ENCODE measurements at regions not wholly inside any gene's neighbourhood (a gene's known extent, or its start where the extent isn't known, plus 50 kb on each side); places are given as distances from the start of the nearest gene placed in this dataset.

- H3K27ac ChIP-seq (ENCODE audit: extremely low read depth, low read depth, low read length) = no peak overlapping the region
- H3K36me3 ChIP-seq (ENCODE audit: control insufficient read depth in 2 of 2, insufficient read depth in 1 of 2, low read length in 2 of 2) = no peaks in the 10 kb centered on the region
- H3K4me1 ChIP-seq (ENCODE audit: control insufficient read depth, insufficient read depth, low read length) = no peaks in the 10 kb centered on the region
- POLR2A ChIA-PET = no interaction called here
- TF ChIP-seq ZNF670 (tag by site-specific recombination; IDR thresholded peaks at IDR 0.05; ENCODE audit: low read depth) (no peak), ZBTB8A (tag by site-specific recombination; IDR thresholded peaks at IDR 0.05) (no peak), ZNF148 (tag by site-specific recombination; IDR thresholded peaks at IDR 0.05; ENCODE audit: borderline replicate concordance) (no peak), ZNF571 (tag by site-specific recombination; IDR thresholded peaks at IDR 0.05) (no peak), ZNF501 (tag by site-specific recombination; IDR thresholded peaks at IDR 0.05) (no peak), GLI2 (tag by site-specific recombination; IDR thresholded peaks at IDR 0.05; ENCODE audit: borderline replicate concordance, low read depth) (no peak), ZNF692 (tag by site-specific recombination; IDR thresholded peaks at IDR 0.05) (no peak), OSR2 (tag by site-specific recombination; IDR thresholded peaks at IDR 0.05) (no peak), ZNF157 (tag by site-specific recombination; IDR thresholded peaks at IDR 0.05) (no peak)
- H3K9me3 ChIP-seq (ENCODE audit: control insufficient read depth, insufficient read depth, low read depth, low read length) = no peaks in the 10 kb centered on the region
- H3K4me3 ChIP-seq (ENCODE audit: low read depth, low read length) = no peak overlapping the region
- CTCF ChIA-PET = no interaction called here
Measured at GRCh38 chr4:157837071-157837703, 335.6 kb downstream of the GASK1B start.

- Histone ChIP-seq H3K9me3 (ENCODE audit: control insufficient read depth, insufficient read depth, low read depth, low read length) (no peaks in the 10 kb centered on the region), H3K4me1 (ENCODE audit: control insufficient read depth, insufficient read depth, low read length) (no peaks in the 10 kb centered on the region), H3K36me3 (ENCODE audit: control insufficient read depth in 2 of 2, insufficient read depth in 1 of 2, low read length in 2 of 2) (no peaks in the 10 kb centered on the region), H3K4me3 (ENCODE audit: low read depth, low read length) (no peak overlapping the region), H3K27ac (ENCODE audit: extremely low read depth, low read depth, low read length) (no peak overlapping the region)
- TF ChIP-seq ZNF274 (IDR thresholded peaks at IDR 0.05; ENCODE audit: low read length) (no peak), ZNF274 (tag by site-specific recombination; IDR thresholded peaks at IDR 0.05; ENCODE audit: borderline replicate concordance) (no peak), ZBTB20 (tag by site-specific recombination; IDR thresholded peaks at IDR 0.05) (no peak), BCL11A (tag by site-specific recombination; IDR thresholded peaks at IDR 0.05; ENCODE audit: low read depth) (no peak), ZNF549 (tag by site-specific recombination; IDR thresholded peaks at IDR 0.05) (no peak), ZNF76 (tag by site-specific recombination; IDR thresholded peaks at IDR 0.05; ENCODE audit: borderline replicate concordance, low read depth) (no peak), ZBTB1 (tag by site-specific recombination; IDR thresholded peaks at IDR 0.05) (no peak), GLI4 (tag by site-specific recombination; IDR thresholded peaks at IDR 0.05) (no peak), ZNF366 (tag by site-specific recombination; conservative IDR thresholded peaks at IDR 0.05) (no peak), ZNF394 (tag by site-specific recombination; IDR thresholded peaks at IDR 0.05; ENCODE audit: borderline replicate concordance) (no peak), PBX3 (CRISPR knock-in tag; IDR thresholded peaks at IDR 0.05) (no peak), ZFP3 (tag by site-specific recombination; IDR thresholded peaks at IDR 0.05; ENCODE audit: low read depth) (no peak), ZNF423 (tag by site-specific recombination; IDR thresholded peaks at IDR 0.05) (no peak), RBAK (tag by site-specific recombination; IDR thresholded peaks at IDR 0.05) (no peak), ZNF133 (tag by site-specific recombination; IDR thresholded peaks at IDR 0.05) (no peak), KLF9 (tag by site-specific recombination; IDR thresholded peaks at IDR 0.05; ENCODE audit: low read depth) (no peak), ZNF140 (tag by site-specific recombination; IDR thresholded peaks at IDR 0.05) (no peak), ZNF513 (tag by site-specific recombination; IDR thresholded peaks at IDR 0.05) (no peak), ZNF792 (tag by site-specific recombination; IDR thresholded peaks at IDR 0.05) (no peak), ZNF248 (tag by site-specific recombination; IDR thresholded peaks at IDR 0.05) (no peak)
- ChIA-PET CTCF (no interaction called here), POLR2A (no interaction called here)
Measured at GRCh38 chr4:157832596-157832995, 340.2 kb downstream of the GASK1B start.
